BJ (cell line): ENCODE measurements at regions not wholly inside any gene's neighbourhood (a gene's known extent, or its start where the extent isn't known, plus 50 kb on each side); places are given as distances from the start of the nearest gene placed in this dataset.

Experiments used
- CTCF ChIA-PET: fragments of 350-600 bp; formaldehyde crosslinking; extraction: SDS; loops from one replicate; lab custom pipeline; 2021; ENCODE audit warnings: antibody characterized with exemption, inconsistent platforms; lab: Yijun Ruan, JAX
- POLR2A ChIA-PET: fragments of 300-600 bp; sonication (Branson Sonifier 250); formaldehyde crosslinking; extraction: SDS; loops from one replicate; lab custom pipeline; 2021; ENCODE audit warnings: antibody characterized with exemption; lab: Charles Lee
- DNase-seq: peaks from one replicate; pipeline ENCODE4 v3.0.0-alpha.2; 2011; ENCODE audit warnings: low read depth
- H3K27me3 ChIP-seq: 2 replicates; pipeline ENCODE4 v1.6.0; 2011; ENCODE audit warnings: low read length; ENCODE audit not compliant: control insufficient read depth, insufficient read depth
- H3K36me3 ChIP-seq: 2 replicates; pipeline ENCODE4 v1.5.1; 2011; ENCODE audit warnings: low read length; ENCODE audit not compliant: control insufficient read depth, insufficient read depth
- H3K4me3 ChIP-seq: 2 replicates; pipeline ENCODE4 v1.5.1; 2011; ENCODE audit warnings: low read depth, mild to moderate bottlenecking, control low read depth, low read length
- CTCF ChIP-seq: IDR thresholded peaks from 2 replicates; pipeline ENCODE4 v1.5.1; 2011; ENCODE audit warnings: low read depth, mild to moderate bottlenecking, control low read depth, inconsistent platforms, low read length, moderate library complexity; ENCODE audit not compliant: insufficient read depth

DNA sequence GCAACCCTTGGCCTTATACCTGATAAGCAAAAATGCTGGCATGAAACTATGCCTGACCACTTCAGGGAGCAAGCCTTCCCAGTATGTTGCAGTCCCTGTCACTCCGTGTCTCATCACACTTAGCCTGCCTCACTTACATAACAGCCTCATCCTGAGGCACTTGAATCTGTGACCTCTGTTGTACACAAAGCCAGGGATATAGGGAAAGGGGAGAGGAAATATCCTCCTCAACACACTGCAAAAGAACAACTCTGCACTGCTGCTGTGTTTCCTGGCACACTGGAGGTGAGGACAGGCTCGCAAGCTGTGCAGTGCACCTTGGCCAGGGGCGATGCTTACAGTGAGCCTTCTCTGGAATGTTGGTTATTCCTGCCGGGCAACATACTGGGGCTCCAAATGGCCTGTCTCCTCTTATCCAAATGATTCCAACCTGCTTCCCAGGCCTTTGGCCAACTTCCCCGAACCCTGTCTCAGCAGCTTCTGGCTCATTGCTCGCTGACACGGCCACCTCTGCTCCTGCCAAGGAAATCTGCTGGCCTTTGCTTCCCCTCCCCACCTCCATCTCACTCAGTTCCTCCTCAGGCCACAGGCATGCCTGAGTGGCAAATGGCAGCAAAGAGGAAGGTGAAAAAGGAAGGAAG is 109.2 kb downstream of the CD47 start:
- Histone ChIP-seq H3K36me3 (no peaks in the 10 kb centered on the region), H3K4me3 (no peak overlapping the region), H3K27me3 (peaks cover 3% of the 10 kb centered on the region)
- no peak for TF ChIP-seq CTCF
- no peak for DNase-seq
- ChIA-PET CTCF (interaction anchor here (1.0 kb wide), 1 partner anchor 12 kb away, joined by 3 read pairs; no protein-coding TSS in a partner anchor), POLR2A (no interaction called here)

- DNase-seq = no peak
- Histone ChIP-seq H3K36me3 (no peaks in the 10 kb centered on the region), H3K27me3 (peaks cover 3% of the 10 kb centered on the region), H3K4me3 (no peak overlapping the region)
- CTCF ChIA-PET = interaction anchor here (0.5 kb wide), 1 partner anchor 51 kb away, joined by 5 read pairs; no protein-coding TSS in a partner anchor
- POLR2A ChIA-PET = no interaction called here
- TF ChIP-seq CTCF = no peak
These were observed 111.3 kb downstream of the CD47 start for GRCh38 chr3:107979538-107979937.

DNA sequence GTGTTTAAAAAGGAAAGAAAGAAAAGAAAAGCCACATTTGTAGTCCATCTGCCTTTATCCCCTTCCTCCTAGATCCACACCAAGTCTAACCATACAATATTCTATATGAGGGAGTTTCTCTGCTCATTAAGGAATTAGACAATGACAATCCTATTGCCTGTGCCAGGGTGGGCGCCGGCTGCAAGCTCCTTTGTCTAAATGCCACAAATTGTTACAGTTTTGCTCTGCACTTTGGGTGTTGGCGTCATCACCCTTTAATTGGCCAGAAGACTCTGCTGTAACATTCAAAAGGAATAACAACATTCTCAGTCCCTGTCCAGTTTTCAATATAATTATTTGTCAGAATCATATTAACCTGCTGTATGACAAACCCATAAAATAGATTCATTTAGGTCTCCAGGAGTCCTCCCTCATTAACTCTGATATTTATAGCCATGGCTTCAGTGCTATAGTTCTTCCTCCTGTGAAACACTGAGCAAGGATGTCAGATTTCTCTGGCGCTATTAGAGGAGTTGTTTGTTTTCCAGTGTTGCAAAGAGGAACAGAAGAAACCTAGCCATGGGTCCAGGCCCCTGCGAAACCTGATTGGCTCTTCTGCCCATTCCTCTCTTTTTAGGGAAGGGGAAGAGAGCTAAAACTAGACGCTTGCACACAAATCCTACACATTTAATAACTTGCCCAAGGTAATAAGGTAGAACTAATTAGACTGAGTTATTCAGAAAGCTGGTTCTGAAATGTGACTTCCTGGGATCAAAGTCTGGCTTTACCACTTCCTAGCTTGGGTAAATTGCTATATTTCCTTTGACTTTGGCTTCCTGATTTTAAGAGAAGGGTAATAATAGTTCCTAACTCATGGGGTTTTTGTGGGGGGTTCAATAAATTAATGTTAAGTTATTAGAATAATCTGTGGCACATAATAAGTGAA is 112.4 kb downstream of the CD47 start:
- no peak overlapping the region for H3K4me3 ChIP-seq
- DNase-seq = no peak
- CTCF ChIA-PET = no interaction called here
- POLR2A ChIA-PET = no interaction called here
- no peak for TF ChIP-seq CTCF
- H3K36me3 ChIP-seq = no peaks in the 10 kb centered on the region
- peaks cover 3% of the 10 kb centered on the region for H3K27me3 ChIP-seq

- no peaks in the 10 kb centered on the region for H3K36me3 ChIP-seq
- TF ChIP-seq CTCF = no peak
- no peak for DNase-seq
- ChIA-PET POLR2A (no interaction called here), CTCF (no interaction called here)
- no peak overlapping the region for H3K4me3 ChIP-seq
- H3K27me3 ChIP-seq = peaks cover 3% of the 10 kb centered on the region
These were observed 113.4 kb downstream of the CD47 start for GRCh38 chr3:107977221-107978130.
